ENCODE measurements at regions not wholly inside any gene's neighbourhood (a gene's known extent, or its start where the extent isn't known, plus 50 kb on each side); places are given as distances from the start of the nearest gene placed in this dataset.

DNA sequence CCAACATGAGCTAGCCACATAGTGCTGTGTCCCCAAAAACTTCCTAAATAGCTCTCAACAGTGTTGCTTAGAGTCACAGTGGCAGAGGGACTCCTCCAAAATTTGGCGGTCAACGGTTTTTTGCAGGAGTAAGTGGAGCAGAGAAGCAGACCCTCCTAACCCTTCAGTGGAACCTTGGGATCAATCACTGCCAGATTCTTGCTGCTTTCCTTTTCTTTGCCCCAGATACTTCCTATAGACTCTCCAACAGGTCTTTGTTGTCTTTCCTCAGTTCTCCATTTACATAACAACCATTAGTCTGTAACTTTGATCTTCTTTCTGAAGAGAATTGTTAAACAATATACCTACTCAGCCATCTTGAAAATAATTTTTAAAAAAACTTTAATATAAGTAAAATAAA is 556.1 kb downstream of the BRINP3 start:
- TF ChIP-seq, protein P1, sequence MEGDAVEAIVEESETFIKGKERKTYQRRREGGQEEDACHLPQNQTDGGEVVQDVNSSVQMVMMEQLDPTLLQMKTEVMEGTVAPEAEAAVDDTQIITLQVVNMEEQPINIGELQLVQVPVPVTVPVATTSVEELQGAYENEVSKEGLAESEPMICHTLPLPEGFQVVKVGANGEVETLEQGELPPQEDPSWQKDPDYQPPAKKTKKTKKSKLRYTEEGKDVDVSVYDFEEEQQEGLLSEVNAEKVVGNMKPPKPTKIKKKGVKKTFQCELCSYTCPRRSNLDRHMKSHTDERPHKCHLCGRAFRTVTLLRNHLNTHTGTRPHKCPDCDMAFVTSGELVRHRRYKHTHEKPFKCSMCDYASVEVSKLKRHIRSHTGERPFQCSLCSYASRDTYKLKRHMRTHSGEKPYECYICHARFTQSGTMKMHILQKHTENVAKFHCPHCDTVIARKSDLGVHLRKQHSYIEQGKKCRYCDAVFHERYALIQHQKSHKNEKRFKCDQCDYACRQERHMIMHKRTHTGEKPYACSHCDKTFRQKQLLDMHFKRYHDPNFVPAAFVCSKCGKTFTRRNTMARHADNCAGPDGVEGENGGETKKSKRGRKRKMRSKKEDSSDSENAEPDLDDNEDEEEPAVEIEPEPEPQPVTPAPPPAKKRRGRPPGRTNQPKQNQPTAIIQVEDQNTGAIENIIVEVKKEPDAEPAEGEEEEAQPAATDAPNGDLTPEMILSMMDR (IDR thresholded peaks at IDR 0.05), result no peak
- TF ChIP-seq POLR2A (IDR thresholded peaks at IDR 0.05), result no peak
